ENCODE measurements at regions not wholly inside any gene's neighbourhood (a gene's known extent, or its start where the extent isn't known, plus 50 kb on each side); places are given as distances from the start of the nearest gene placed in this dataset.

DNA sequence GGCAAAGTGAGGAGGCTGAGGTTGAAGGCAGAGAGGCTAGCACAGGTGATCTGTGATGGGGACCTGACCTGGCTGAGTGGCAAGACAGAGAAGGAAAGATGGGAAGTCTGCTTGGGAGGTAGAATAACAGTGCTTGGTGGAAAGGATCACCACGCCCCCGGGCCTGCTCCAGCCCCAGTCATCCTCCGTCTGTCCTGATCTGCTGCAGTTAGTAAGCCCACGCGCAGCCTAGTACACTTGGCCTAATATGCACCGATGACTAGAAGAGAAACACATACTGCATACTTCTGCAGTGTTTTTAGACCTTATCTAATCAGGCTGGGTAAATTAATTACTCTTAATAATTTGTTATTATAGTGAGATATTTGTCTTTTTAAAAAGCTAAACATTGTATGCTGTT lies 103.7 kb upstream of the KLF3 start:
- Histone ChIP-seq H3K36me3 (no peaks in the 10 kb centered on the region), H3K27ac (no peak overlapping the region), H3K4me1 (no peaks in the 10 kb centered on the region; the same call in 1 of the 2 replicates), H3K9ac (no peak overlapping the region), H3K4me3 (no peak overlapping the region), H3K4me2 (no peak overlapping the region), H3K9me3 (peaks cover 6% of the 10 kb centered on the region), H4K20me1 (no peaks in the 10 kb centered on the region), H3K27me3 (no peaks in the 10 kb centered on the region)
- TF ChIP-seq Cebpa-rat (IDR thresholded peaks at IDR 0.05) = no peak

DNA sequence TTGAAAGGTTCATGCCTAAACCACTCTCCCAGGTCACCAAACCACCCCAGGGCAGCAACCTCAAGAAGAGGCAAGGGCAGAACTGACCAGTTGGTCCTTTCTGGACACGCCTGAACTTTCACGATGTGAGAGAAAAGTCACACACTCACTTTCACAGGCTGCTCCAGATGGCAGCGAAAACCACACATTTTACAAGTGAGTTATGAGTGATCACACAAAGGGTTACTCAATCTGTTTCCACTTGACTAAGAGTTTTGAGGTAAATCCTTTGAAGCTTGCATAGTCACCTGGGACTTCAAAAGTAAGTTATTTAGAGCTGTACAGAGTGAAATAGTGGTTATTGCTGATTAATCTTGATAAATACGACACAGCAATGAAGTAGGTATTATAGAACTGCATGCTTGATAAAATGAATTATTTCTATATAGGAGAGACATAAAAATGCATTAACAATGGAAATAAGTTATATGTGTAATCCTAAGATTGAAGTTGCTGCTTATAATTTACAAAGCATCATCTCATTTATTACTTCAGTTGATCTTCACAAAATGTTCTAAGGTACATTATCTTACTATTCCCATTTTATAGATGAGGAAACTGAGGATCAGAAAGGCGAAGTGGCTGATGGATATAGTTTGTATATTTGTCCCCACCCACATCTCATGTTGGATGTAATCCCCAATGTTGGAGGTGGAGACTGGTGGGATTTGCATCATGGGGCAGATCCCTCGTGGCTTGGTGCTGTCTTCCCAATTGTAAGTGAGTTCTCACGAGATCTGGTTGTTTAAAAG lies 103.0 kb upstream of the KLF3 start:
- H3K36me3 ChIP-seq = no peaks in the 10 kb centered on the region
- H4K20me1 ChIP-seq = no peaks in the 10 kb centered on the region
- H3K4me2 ChIP-seq = no peak overlapping the region
- no peaks in the 10 kb centered on the region; the same call in 1 of the 2 replicates for H3K4me1 ChIP-seq
- H3K27me3 ChIP-seq = no peaks in the 10 kb centered on the region
- no peak overlapping the region for H3K27ac ChIP-seq
- H3K4me3 ChIP-seq = no peak overlapping the region
- 0 out of 2 replicates have a peak, but pooled peaks cover under 1% of the 10 kb centered on the region for H3K9me3 ChIP-seq
- no peak overlapping the region for H3K9ac ChIP-seq
- TF ChIP-seq Cebpa-rat (IDR thresholded peaks at IDR 0.05) = no peak

DNA sequence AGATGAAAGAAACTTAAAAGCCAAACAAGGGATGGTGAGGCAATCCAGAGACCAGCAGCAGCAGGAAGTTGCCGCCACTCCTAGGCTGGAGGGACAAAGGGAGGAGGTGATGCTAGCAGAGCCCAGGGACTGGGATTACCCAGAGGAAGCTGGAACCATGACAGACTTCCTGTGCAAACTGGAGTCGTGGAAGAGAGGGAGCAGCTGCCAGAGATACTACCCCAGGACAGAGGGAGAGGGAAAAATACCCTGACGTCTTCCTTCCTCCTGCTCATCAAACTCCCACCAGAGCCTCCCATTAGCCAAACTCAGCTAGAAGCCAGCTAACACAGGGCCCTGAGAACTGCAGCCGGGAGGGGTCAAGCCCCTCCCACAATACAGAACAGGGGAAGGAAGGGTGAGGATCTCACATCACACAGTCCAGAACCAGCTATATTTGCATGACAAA lies 101.2 kb upstream of the KLF3 start:
- no peaks in the 10 kb centered on the region for H4K20me1 ChIP-seq
- no peaks in the 10 kb centered on the region for H3K27me3 ChIP-seq
- no peak overlapping the region for H3K9ac ChIP-seq
- H3K27ac ChIP-seq = no peak overlapping the region
- no peak overlapping the region for H3K4me3 ChIP-seq
- H3K4me2 ChIP-seq = no peak overlapping the region
- H3K36me3 ChIP-seq = no peaks in the 10 kb centered on the region
- H3K9me3 ChIP-seq = no peaks in the 10 kb centered on the region
- TF ChIP-seq Cebpa-rat (IDR thresholded peaks at IDR 0.05) = no peak
- H3K4me1 ChIP-seq = no peaks in the 10 kb centered on the region; the same call in 1 of the 2 replicates

DNA sequence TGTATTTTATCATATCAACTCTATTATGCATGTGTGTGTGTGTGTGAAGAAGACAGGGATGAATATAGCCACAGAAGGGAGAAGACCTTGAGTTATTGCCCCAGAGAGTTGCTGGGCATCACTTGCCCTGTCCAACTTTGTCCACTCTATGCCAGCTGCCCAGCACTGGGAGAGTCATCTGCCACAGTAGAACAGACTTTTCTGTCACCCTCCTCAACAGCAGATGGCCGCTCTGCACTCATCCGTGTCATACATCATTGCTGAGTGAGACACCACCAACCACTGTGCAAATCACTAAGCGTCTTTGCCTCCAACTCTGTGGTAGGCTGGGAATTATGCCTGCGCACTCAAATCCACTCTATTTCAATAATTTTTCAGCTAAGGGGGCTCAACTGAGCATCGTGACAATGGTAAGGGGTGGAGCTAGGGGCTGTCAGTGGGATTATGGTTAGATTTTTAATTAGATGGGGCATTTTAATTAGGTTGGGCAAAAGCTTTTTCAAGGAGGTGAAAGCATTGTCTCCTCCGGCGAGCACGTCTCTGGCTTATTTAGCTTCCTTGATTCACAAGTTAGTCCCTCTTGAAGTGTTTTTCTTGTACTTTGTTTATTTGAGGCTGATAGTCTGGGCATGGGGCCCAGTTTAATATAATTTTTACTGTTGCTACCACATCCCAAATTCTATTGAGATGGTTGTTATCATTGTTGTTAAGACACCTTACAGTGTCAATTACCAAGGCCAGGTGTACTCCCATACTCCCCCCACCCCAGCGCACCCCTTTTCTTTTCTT lies 100.1 kb upstream of the KLF3 start:
- no peak overlapping the region for H3K4me3 ChIP-seq
- no peak overlapping the region for H3K27ac ChIP-seq
- no peaks in the 10 kb centered on the region; the same call in 1 of the 2 replicates for H3K4me1 ChIP-seq
- H3K27me3 ChIP-seq = no peaks in the 10 kb centered on the region
- no peaks in the 10 kb centered on the region for H3K9me3 ChIP-seq
- no peak overlapping the region for H3K4me2 ChIP-seq
- H3K36me3 ChIP-seq = no peaks in the 10 kb centered on the region
- no peak overlapping the region for H3K9ac ChIP-seq
- no peaks in the 10 kb centered on the region for H4K20me1 ChIP-seq
- no peak for TF ChIP-seq Cebpa-rat (IDR thresholded peaks at IDR 0.05)

DNA sequence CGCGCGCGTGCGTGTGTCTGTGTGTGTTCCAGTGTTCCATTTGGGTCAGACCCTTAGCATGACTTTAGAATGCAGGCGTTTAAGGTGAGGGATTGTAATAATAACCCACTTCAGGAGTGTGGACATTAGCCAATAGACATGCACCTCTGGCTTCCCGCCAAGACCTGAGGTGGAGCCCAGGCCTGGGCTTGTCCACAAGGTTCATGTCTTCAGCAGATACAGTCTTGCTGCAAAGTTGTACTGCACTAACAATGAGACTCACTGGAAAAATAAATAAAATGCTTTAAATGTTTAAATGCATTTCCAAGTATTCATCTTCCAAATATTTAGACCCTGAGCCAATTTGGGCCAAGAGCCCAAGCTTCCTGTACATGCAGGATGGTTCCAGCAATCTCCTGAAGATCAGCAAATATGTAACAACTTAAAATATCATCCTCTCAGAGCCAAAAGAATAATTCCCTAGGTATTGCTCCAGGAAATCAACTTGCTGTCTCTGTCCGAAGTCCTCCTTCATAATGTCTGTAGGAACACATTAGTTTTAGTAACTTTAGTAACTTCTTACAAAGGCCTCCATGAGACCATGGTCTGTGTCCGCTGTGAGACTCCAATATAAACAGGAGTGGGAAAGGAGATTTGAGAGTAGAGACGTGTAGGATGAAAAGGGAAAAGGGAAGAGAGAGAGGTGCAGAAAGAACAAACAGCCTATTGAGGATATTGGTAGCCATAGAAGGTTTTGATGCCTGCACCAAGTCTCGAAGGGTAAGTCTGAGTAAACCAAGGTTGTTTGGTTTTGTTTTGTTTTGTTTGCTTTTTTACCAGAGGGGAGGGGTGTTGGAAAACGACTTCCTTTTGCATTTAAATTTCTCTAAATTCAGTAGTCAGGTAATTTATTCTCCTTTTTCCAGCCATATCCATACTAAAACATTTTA lies 98.5 kb upstream of the KLF3 start:
- Histone ChIP-seq H3K4me3 (no peak overlapping the region), H3K4me2 (no peak overlapping the region), H4K20me1 (no peaks in the 10 kb centered on the region), H3K27ac (no peak overlapping the region), H3K9me3 (no peaks in the 10 kb centered on the region), H3K4me1 (no peaks in the 10 kb centered on the region; the same call in 1 of the 2 replicates), H3K9ac (no peak overlapping the region), H3K27me3 (no peaks in the 10 kb centered on the region), H3K36me3 (no peaks in the 10 kb centered on the region)
- no peak for TF ChIP-seq Cebpa-rat (IDR thresholded peaks at IDR 0.05)

DNA sequence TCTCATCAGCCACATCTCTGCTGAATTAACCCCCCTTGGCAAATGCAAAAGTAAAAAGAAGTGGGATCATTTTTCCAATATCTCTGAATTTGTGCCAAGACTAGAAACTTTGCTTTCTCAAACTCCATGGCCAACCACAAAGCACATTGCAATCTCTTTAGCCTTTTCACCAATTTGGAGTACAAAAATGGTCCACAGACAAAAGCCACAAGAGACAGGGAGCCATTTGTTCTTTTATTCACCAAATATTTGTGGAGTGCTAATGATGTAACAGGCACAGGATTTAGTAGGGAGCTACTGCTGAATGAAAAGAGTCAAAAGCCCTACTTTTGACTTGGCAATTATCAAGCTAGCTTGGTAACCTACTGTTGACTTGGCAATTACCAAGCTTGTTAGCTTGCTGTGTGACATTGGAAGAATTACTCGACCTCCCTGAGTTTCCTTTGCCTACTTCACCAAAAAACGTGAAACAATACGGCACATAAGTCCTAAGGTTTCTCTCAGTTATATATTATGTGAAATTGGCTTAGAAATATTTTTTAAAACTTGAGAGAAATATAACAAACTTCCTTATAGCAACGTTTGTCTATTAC lies 97.1 kb upstream of the KLF3 start:
- H3K9me3 ChIP-seq = no peaks in the 10 kb centered on the region
- no peaks in the 10 kb centered on the region for H4K20me1 ChIP-seq
- no peak overlapping the region for H3K4me3 ChIP-seq
- no peaks in the 10 kb centered on the region for H3K27me3 ChIP-seq
- no peak overlapping the region for H3K9ac ChIP-seq
- TF ChIP-seq Cebpa-rat (IDR thresholded peaks at IDR 0.05) = no peak
- no peak overlapping the region for H3K4me2 ChIP-seq
- H3K4me1 ChIP-seq = no peaks in the 10 kb centered on the region; the same call in 1 of the 2 replicates
- H3K36me3 ChIP-seq = no peaks in the 10 kb centered on the region
- no peak overlapping the region for H3K27ac ChIP-seq

DNA sequence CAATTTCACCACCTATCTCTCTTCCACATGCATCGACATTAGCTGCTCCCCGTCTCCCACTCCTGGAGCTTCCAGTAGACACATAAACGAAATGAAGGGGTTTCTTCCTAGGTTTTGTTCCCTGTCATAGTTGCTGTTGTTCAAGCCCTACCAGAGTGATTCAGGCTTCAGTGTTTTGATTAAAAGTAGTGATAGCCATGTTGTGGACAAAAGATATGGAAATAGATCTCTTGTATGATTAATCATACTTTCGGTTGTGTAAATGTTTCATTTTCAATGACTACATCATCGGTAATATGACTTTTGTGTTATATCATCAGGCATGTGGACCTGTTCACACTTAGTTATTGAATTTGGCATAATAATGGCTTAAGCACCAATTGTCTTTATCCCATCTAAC lies 96.5 kb upstream of the KLF3 start:
- TF ChIP-seq Cebpa-rat (IDR thresholded peaks at IDR 0.05) = no peak
- no peak overlapping the region for H3K27ac ChIP-seq
- no peaks in the 10 kb centered on the region for H4K20me1 ChIP-seq
- H3K4me1 ChIP-seq = no peaks in the 10 kb centered on the region; the same call in 1 of the 2 replicates
- H3K36me3 ChIP-seq = no peaks in the 10 kb centered on the region
- no peak overlapping the region for H3K9ac ChIP-seq
- H3K27me3 ChIP-seq = no peaks in the 10 kb centered on the region
- no peak overlapping the region for H3K4me3 ChIP-seq
- H3K9me3 ChIP-seq = no peaks in the 10 kb centered on the region
- H3K4me2 ChIP-seq = no peak overlapping the region

DNA sequence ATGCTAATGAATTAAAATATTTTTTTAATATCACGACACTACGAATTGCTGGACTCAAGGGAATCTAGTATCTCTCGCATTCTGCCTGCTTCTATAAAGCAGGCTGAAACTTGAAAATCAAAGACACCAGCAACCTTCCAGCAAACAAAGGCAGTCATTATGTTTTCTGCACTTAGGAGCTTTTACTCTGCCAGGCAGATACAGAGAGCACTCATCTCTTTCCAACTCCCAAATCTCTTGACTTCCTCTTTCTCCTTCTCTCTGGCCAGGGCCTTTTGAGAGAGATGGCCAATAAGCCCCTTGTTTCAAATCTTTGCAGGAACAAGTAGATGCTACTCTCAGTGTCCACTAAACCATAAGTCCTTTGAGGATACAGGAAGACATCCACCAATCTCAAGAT lies 95.2 kb upstream of the KLF3 start:
- H3K36me3 ChIP-seq = no peaks in the 10 kb centered on the region
- no peak overlapping the region for H3K4me3 ChIP-seq
- no peak for TF ChIP-seq Cebpa-rat (IDR thresholded peaks at IDR 0.05)
- no peak overlapping the region for H3K27ac ChIP-seq
- no peaks in the 10 kb centered on the region for H3K9me3 ChIP-seq
- H3K27me3 ChIP-seq = no peaks in the 10 kb centered on the region
- no peak overlapping the region for H3K4me2 ChIP-seq
- no peak overlapping the region for H3K9ac ChIP-seq
- H4K20me1 ChIP-seq = no peaks in the 10 kb centered on the region
- no peaks in the 10 kb centered on the region for H3K4me1 ChIP-seq

DNA sequence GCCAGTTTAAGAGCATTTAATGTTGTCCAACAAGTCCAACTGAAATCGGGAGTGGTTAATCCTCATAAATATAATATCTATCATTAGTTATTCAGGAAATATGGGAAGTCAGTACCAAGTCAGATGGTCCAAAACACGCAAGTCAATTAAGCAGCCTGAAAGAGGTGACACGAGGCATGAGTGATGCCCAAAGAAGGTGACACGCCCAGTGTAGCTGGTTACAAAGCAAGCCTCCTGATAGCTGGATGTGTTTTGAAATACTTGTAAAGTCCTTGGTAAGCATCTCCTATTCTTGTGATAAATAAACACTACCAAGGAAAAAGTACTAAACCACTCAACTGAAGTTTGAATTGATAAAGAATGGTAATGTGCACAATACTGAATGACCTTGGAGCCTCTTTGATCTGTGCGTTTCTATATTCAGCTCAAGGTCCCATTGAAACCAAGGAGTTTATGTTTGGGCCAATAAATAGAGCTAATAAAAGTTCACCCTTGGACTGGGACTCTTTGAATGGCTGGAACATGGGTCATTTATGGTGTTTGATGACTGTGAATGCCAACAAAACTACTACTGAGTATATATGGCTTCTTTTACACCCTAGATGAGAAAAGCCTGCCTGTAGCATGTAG lies 93.2 kb upstream of the KLF3 start:
- H4K20me1 ChIP-seq = no peaks in the 10 kb centered on the region
- TF ChIP-seq Cebpa-rat (IDR thresholded peaks at IDR 0.05) = no peak
- H3K36me3 ChIP-seq = no peaks in the 10 kb centered on the region
- H3K9ac ChIP-seq = no peak overlapping the region
- peaks cover 7% of the 10 kb centered on the region; the same call in 1 of the 2 replicates for H3K4me1 ChIP-seq
- no peak overlapping the region for H3K4me2 ChIP-seq
- H3K9me3 ChIP-seq = no peaks in the 10 kb centered on the region
- H3K4me3 ChIP-seq = no peak overlapping the region
- no peaks in the 10 kb centered on the region for H3K27me3 ChIP-seq
- no peak overlapping the region for H3K27ac ChIP-seq
